GM23248 (cell line): ENCODE measurements at regions not wholly inside any gene's neighbourhood (a gene's known extent, or its start where the extent isn't known, plus 50 kb on each side); places are given as distances from the start of the nearest gene placed in this dataset.

Source experiments
- EZH2 ChIP-seq: fragments of 200-600 bp; sonication (generic); IDR thresholded peaks from 2 replicates; pipeline ENCODE4 v1.6.1; 2018; ENCODE audit warnings: antibody characterized with exemption, mild to moderate bottlenecking; ENCODE audit not compliant: insufficient read depth, poor library complexity, severe bottlenecking
- EZH2phosphoT487 ChIP-seq: fragments of 200-600 bp; sonication (generic); IDR thresholded peaks from 2 replicates; pipeline ENCODE4 v1.6.1; 2018; ENCODE audit warnings: antibody characterized with exemption, moderate library complexity, mild to moderate bottlenecking, low read depth; ENCODE audit not compliant: insufficient read depth

GRCh38 chr1:234722270-234722704 lies 112.3 kb upstream of the IRF2BP2 start:
- no peak for TF ChIP-seq EZH2
- no peak for TF ChIP-seq EZH2phosphoT487
